ENCODE measurements at regions not wholly inside any gene's neighbourhood (a gene's known extent, or its start where the extent isn't known, plus 50 kb on each side); places are given as distances from the start of the nearest gene placed in this dataset.

GRCh38 chr1:8169364-8170058 is 143.4 kb upstream of the ERRFI1 start:
- TF ChIP-seq CTCF (conservative IDR thresholded peaks at IDR 0.05; ENCODE audit: low read length), result no peak
- DNase-seq (ENCODE audit: low read depth), result peak; percentile 92
- H3K4me3 ChIP-seq (ENCODE audit: low read length), result no peak overlapping the region

GRCh38 chr1:8167936-8168335 is 141.8 kb upstream of the ERRFI1 start:
- no peak for TF ChIP-seq CTCF (conservative IDR thresholded peaks at IDR 0.05; ENCODE audit: low read length)
- no peak overlapping the region for H3K4me3 ChIP-seq (ENCODE audit: low read length)
- DNase-seq (ENCODE audit: low read depth), result no peak

GRCh38 chr1:8166406-8166805 is 140.3 kb upstream of the ERRFI1 start:
- no peak for DNase-seq (ENCODE audit: low read depth)
- no peak overlapping the region for H3K4me3 ChIP-seq (ENCODE audit: low read length)
- no peak for TF ChIP-seq CTCF (conservative IDR thresholded peaks at IDR 0.05; ENCODE audit: low read length)

- DNase-seq (ENCODE audit: low read depth), result no peak
- H3K4me3 ChIP-seq (ENCODE audit: low read length), result no peak overlapping the region
- TF ChIP-seq CTCF (conservative IDR thresholded peaks at IDR 0.05; ENCODE audit: low read length), result no peak
Measured at GRCh38 chr1:8165595-8166360, 139.7 kb upstream of the ERRFI1 start.

- no peak for DNase-seq (ENCODE audit: low read depth)
- TF ChIP-seq CTCF (conservative IDR thresholded peaks at IDR 0.05; ENCODE audit: low read length), result no peak
Measured at GRCh38 chr1:8164670-8165069, 138.6 kb upstream of the ERRFI1 start.

GRCh38 chr1:8163039-8163438 is 136.9 kb upstream of the ERRFI1 start:
- no peak for DNase-seq (ENCODE audit: low read depth)
- TF ChIP-seq CTCF (conservative IDR thresholded peaks at IDR 0.05; ENCODE audit: low read length), result no peak
- H3K4me3 ChIP-seq (ENCODE audit: low read length), result no peak overlapping the region

More at GRCh38 chr1:8164670-8165069, 138.6 kb upstream of the ERRFI1 start:
- no peak overlapping the region for H3K4me3 ChIP-seq (ENCODE audit: low read length)

- H3K4me3 ChIP-seq (ENCODE audit: low read length), result no peak overlapping the region
- no peak for DNase-seq (ENCODE audit: low read depth)
- TF ChIP-seq CTCF (conservative IDR thresholded peaks at IDR 0.05; ENCODE audit: low read length), result no peak
Measured at GRCh38 chr1:8162168-8162567, 136.1 kb upstream of the ERRFI1 start.

Data from AG10803 (cell line).